Hepatocyte (in vitro differentiated cells): ENCODE measurements at regions not wholly inside any gene's neighbourhood (a gene's known extent, or its start where the extent isn't known, plus 50 kb on each side); places are given as distances from the start of the nearest gene placed in this dataset.

Experiments
- DNase-seq: peaks from one replicate; pipeline ENCODE4 v3.0.0-alpha.2; 2016; ENCODE audit warnings: low spot score
- H2AFZ ChIP-seq: fragments of 200-600 bp; sonication (generic); 2 replicates; pipeline ENCODE4 v1.6.0; 2016; ENCODE audit warnings: antibody characterized with exemption, mild to moderate bottlenecking
- H3K27ac ChIP-seq: fragments of 200-600 bp; sonication (generic); 2 replicates; pipeline ENCODE4 v1.5.1; 2016; ENCODE audit warnings: mild to moderate bottlenecking
- H3K27me3 ChIP-seq: fragments of 200-600 bp; sonication (generic); 2 replicates; pipeline ENCODE4 v1.6.1; 2016
- H3K36me3 ChIP-seq: fragments of 200-600 bp; sonication (generic); replicated peaks from 2 replicates; pipeline ENCODE4 v1.5.1; 2016; ENCODE audit warnings: low read depth; ENCODE audit not compliant: insufficient read depth
- H3K4me1 ChIP-seq: fragments of 200-600 bp; sonication (generic); 2 replicates; pipeline ENCODE4 v1.5.1; 2016; ENCODE audit warnings: mild to moderate bottlenecking, moderate library complexity; ENCODE audit not compliant: insufficient read depth
- H3K4me2 ChIP-seq: fragments of 200-600 bp; sonication (generic); 2 replicates; pipeline ENCODE4 v1.6.0; 2016
- H3K4me3 ChIP-seq: fragments of 200-600 bp; sonication (generic); 2 replicates; pipeline ENCODE4 v1.5.1; 2016; ENCODE audit warnings: mild to moderate bottlenecking
- H3K79me2 ChIP-seq: fragments of 200-600 bp; sonication (generic); 2 replicates; pipeline ENCODE4 v1.6.0; 2017; ENCODE audit warnings: mild to moderate bottlenecking
- H3K9me2 ChIP-seq: fragments of 200-600 bp; sonication (generic); replicated peaks from 2 replicates; pipeline ENCODE4 v1.6.0; 2017; ENCODE audit warnings: mild to moderate bottlenecking; ENCODE audit not compliant: insufficient read depth
- H3K9me3 ChIP-seq: fragments of 200-600 bp; sonication (generic); 2 replicates; pipeline ENCODE4 v1.5.1; 2016; ENCODE audit warnings: low read depth, mild to moderate bottlenecking
- H4K20me1 ChIP-seq: fragments of 200-600 bp; sonication (generic); 2 replicates; pipeline ENCODE4 v1.6.0; 2016; ENCODE audit warnings: mild to moderate bottlenecking; ENCODE audit not compliant: insufficient read depth, poor library complexity, severe bottlenecking
- CTCF ChIP-seq: fragments of 200-600 bp; sonication (generic); IDR thresholded peaks from 2 replicates; pipeline ENCODE4 v1.5.1; 2016; ENCODE audit warnings: antibody characterized with exemption, mild to moderate bottlenecking; ENCODE audit not compliant: poor library complexity
- EZH2 ChIP-seq: fragments of 200-600 bp; sonication (generic); IDR thresholded peaks from 2 replicates; pipeline ENCODE4 v1.6.1; 2016; ENCODE audit warnings: antibody characterized with exemption, mild to moderate bottlenecking, borderline replicate concordance
- EZH2phosphoT487 ChIP-seq: fragments of 200-600 bp; sonication (generic); IDR thresholded peaks from one replicate; pipeline ENCODE4 v1.6.1; 2018; ENCODE audit warnings: antibody characterized with exemption, mild to moderate bottlenecking, low read depth, moderate library complexity; ENCODE audit not compliant: unreplicated experiment, severe bottlenecking
- WGBS: methylation state at CpG from one replicate; pipeline ENCODE4 v1.1.6; 2016; ENCODE audit warnings: low lambda C conversion rate; ENCODE audit errors: missing lambda C conversion rate; 5-methylcytosine and 5-hydroxymethylcytosine counted together

GRCh38 chr4:19807505-19807904, 444.2 kb upstream of the SLIT2 start:
- Histone ChIP-seq H3K36me3 (no peaks in the 10 kb centered on the region), H3K79me2 (no peaks in the 10 kb centered on the region), H3K27me3 (no peaks in the 10 kb centered on the region), H3K27ac (no peak overlapping the region), H3K4me1 (no peaks in the 10 kb centered on the region), H3K9me2 (no peaks in the 10 kb centered on the region), H2AFZ (no peak overlapping the region), H3K4me3 (no peak overlapping the region), H3K9me3 (no peaks in the 10 kb centered on the region), H3K4me2 (no peak overlapping the region), H4K20me1 (no peaks in the 10 kb centered on the region)
- peak; percentile 11 for DNase-seq
- TF ChIP-seq EZH2phosphoT487 = no peak
- no peak for TF ChIP-seq EZH2
- no peak for TF ChIP-seq CTCF
- 78% methylated on average over 2 of the region's 2 CpGs for WGBS

GRCh38 chr4:19806865-19807264, 444.8 kb upstream of the SLIT2 start:
- no peak overlapping the region for H2AFZ ChIP-seq

GRCh38 chr4:19803406-19803805, 448.3 kb upstream of the SLIT2 start:
- no peaks in the 10 kb centered on the region for H3K36me3 ChIP-seq
- no peaks in the 10 kb centered on the region for H3K27me3 ChIP-seq
- H4K20me1 ChIP-seq = no peaks in the 10 kb centered on the region
- TF ChIP-seq CTCF (no peak), EZH2 (no peak), EZH2phosphoT487 (no peak)
- no peak overlapping the region for H3K4me3 ChIP-seq
- H3K27ac ChIP-seq = no peak overlapping the region
- no peak for DNase-seq
- no peak overlapping the region for H2AFZ ChIP-seq
- WGBS = 85% methylated on average over 2 of the region's 2 CpGs
- no peaks in the 10 kb centered on the region for H3K9me2 ChIP-seq
- H3K9me3 ChIP-seq = no peaks in the 10 kb centered on the region
- H3K4me1 ChIP-seq = no peaks in the 10 kb centered on the region
- H3K4me2 ChIP-seq = no peak overlapping the region
- H3K79me2 ChIP-seq = no peaks in the 10 kb centered on the region

More at GRCh38 chr4:19806865-19807264, 444.8 kb upstream of the SLIT2 start:
- no peaks in the 10 kb centered on the region for H3K79me2 ChIP-seq
- no peak overlapping the region for H3K4me3 ChIP-seq
- 86% methylated on average over 1 of the region's 1 CpG for WGBS
- H3K9me2 ChIP-seq = no peaks in the 10 kb centered on the region
- DNase-seq = no peak
- H3K36me3 ChIP-seq = no peaks in the 10 kb centered on the region
- H3K4me1 ChIP-seq = no peaks in the 10 kb centered on the region
- no peaks in the 10 kb centered on the region for H3K27me3 ChIP-seq
- no peak overlapping the region for H3K4me2 ChIP-seq
- H3K27ac ChIP-seq = no peak overlapping the region
- H4K20me1 ChIP-seq = no peaks in the 10 kb centered on the region
- no peaks in the 10 kb centered on the region for H3K9me3 ChIP-seq
- TF ChIP-seq CTCF (no peak), EZH2 (no peak), EZH2phosphoT487 (no peak)

GRCh38 chr4:19793831-19794230, 457.9 kb upstream of the SLIT2 start:
- no peak for TF ChIP-seq CTCF
- TF ChIP-seq EZH2 = no peak
- no peak for TF ChIP-seq EZH2phosphoT487
- no peaks in the 10 kb centered on the region for H3K36me3 ChIP-seq
- H3K27ac ChIP-seq = no peak overlapping the region
- no peaks in the 10 kb centered on the region for H3K4me1 ChIP-seq
- H3K9me3 ChIP-seq = no peaks in the 10 kb centered on the region
- H3K4me2 ChIP-seq = no peak overlapping the region
- no peak for DNase-seq
- no peaks in the 10 kb centered on the region for H3K9me2 ChIP-seq
- no peak overlapping the region for H3K4me3 ChIP-seq
- no peaks in the 10 kb centered on the region for H3K79me2 ChIP-seq
- H4K20me1 ChIP-seq = no peaks in the 10 kb centered on the region
- no peaks in the 10 kb centered on the region for H3K27me3 ChIP-seq
- H2AFZ ChIP-seq = no peak overlapping the region
